SHP77 treated with DMSO at 0.1 percent for 48 hours (cell line): ENCODE measurements at regions not wholly inside any gene's neighbourhood (a gene's known extent, or its start where the extent isn't known, plus 50 kb on each side); places are given as distances from the start of the nearest gene placed in this dataset.

Experiments used
- DNase-seq: peaks from one replicate; lab custom pipeline; 2025; lab: John Stamatoyannopoulos, UW

DNA sequence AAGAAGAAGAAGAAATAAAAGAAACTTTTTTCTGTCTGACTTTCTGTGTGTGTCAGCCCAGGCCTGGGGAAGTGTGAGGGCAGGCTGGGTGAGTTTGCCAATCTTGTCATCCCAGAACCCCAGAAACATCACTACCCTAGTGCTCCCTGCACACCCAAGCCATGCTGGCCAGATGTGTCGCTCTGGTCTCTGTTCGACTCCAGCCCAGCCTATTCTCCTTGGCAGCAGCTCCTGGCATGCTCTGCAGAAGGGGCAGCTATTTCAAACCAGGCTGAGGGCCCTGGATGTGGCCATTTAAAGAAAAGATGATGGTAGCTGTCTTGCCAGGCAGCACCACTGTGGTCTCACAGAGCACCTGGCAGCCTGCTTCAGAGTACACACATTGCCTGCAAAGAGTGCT is 334.1 kb downstream of the RPS24 start:
- DNase-seq = no peak

DNA sequence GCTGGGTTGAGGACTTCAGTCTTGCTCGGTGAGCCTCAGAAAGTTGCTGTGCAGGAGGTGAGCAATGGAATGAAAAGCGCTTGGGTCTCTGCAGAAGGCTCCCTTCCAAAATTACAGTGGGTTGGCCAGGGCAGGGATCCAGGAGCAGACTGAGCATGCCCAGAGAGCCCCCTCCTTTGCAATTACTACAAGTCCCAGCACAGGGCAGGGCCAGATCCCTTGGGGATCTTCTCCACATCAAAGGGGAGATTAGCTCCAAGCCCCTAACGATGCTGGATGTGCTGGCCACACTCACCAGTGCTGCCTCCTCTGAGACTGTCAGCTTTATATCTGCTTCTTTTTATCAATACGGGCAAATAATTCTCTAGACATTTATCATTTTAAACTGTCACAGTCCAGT is 337.5 kb downstream of the RPS24 start:
- DNase-seq = no peak

- no peak for DNase-seq
Observed at GRCh38 chr10:78372806-78373205, 339.1 kb downstream of the RPS24 start.

GRCh38 chr10:78374331-78375028 is 340.8 kb downstream of the RPS24 start:
- no peak for DNase-seq

GRCh38 chr10:78375854-78376785 is 342.5 kb downstream of the RPS24 start:
- no peak for DNase-seq

DNA sequence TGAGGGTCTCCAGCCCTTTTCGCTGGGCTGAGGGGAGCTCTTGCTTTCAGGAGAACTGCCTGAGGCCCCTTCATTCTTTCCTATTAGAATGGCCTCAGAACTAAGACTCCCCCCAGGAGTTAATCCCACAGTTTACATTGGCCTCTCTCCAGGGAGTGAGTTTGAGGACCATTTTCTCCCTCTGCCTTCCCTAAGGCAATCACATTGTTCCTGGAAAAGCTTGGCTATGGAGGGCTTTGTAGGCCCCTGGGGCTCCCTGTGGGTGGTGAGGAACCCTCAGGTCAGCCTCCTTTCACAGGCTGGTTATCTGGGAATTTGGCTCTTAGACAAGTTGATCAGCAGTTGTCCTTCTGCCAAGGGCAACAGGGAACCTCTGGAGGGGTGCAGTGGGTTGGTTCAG is 343.7 kb downstream of the RPS24 start:
- DNase-seq = no peak

DNA sequence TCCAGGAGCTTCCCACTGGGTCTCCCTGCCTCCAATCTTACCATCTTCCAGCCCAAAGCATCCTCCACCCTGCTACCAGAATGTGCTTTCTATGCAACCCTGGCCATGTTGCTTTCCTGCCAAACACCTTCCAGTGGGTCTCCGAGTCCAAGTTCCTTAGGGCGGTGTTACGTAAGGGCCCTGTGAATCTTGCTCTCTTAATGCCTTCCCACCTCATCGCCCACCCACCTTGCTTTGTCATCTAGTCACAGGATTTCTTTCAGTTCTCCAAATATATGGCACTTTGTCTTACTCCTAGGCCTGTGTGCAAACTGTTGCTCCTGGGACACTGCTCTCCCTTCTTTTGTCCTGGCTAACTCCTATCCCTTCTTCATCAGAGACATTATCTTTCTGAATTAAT is 344.5 kb downstream of the RPS24 start:
- no peak for DNase-seq

- DNase-seq = no peak
Observed at GRCh38 chr10:78381107-78381506, 347.4 kb downstream of the RPS24 start.

GRCh38 chr10:78382047-78382446 is 348.4 kb downstream of the RPS24 start:
- DNase-seq = no peak

DNA sequence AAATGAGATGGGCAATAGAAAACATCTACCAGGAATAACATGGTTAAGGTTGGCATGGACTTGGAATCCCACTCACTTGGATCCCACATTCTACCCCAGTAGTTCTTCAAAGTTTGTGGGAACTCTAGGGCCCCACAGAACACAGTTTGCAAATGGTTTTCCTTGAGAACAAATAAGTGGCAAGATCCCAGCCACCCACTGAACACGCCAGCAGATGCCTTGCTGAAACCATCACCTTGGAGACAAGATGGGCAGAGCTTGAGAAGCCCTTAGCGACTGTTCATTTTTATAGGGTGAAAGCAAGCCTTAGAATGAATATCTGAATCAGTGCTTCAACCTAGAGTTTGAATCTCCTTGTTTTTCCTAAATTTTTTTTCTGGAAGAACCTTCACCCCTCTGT is 349.1 kb downstream of the RPS24 start:
- no peak for DNase-seq

DNA sequence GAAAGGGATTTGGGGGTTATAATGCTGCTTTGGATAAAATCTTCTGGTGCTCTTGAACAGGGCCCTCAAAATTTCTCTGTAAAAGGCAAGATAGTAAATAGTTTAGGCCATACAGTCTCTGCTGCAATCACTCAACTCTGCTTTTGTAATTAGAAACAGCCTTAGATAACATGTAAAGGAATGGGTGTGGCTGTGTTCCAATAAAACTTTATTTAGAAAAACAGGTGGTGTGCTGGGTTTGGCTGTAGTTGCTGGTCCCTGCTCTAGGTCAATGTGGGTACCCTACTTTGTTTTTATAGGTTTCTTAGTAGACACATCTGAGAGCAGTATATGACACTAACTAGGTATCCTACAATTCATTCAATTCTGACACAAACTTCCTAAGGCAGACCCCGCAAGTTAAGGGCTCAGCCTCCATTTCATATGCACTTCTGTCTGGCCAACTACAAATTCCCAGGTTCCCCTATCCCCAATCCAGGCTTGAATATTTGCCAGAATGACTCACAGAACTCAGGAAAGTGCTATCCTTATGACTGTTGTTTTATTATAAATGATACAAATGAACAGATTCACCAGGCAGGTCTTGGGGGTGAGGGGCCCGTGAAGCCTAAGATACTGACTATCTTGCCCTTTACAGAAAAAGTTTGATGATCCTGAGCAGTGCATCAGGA is 349.9 kb downstream of the RPS24 start:
- no peak for DNase-seq

GRCh38 chr10:78384049-78384431 is 350.4 kb downstream of the RPS24 start:
- DNase-seq = no peak

- no peak for DNase-seq
Observed at GRCh38 chr10:78385599-78385998, 351.9 kb downstream of the RPS24 start.

DNA sequence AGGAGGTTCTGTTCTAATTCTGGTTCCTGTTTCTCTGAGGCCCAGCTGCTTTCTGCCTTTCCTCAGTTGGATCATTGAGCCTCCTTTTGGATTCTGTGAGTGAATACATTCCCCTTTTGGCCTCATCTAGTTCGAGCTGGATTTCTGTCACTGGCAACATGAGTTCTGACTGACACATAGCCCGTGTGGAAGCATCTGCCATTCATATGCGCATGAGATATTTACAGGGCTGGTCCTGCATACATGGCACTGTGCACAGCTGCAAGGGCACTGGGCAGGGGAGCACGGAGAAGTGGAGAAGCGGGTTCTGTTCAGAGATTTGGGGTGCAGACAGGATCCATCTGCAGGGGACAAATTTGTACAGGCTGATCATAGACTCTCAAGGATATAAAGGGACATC is 352.8 kb downstream of the RPS24 start:
- DNase-seq = no peak

GRCh38 chr10:78388331-78389050 is 354.8 kb downstream of the RPS24 start:
- DNase-seq = no peak

- DNase-seq = no peak
Observed at GRCh38 chr10:78389419-78389818, 355.8 kb downstream of the RPS24 start.

- no peak for DNase-seq
Observed at GRCh38 chr10:78390051-78390450, 356.4 kb downstream of the RPS24 start.

DNA sequence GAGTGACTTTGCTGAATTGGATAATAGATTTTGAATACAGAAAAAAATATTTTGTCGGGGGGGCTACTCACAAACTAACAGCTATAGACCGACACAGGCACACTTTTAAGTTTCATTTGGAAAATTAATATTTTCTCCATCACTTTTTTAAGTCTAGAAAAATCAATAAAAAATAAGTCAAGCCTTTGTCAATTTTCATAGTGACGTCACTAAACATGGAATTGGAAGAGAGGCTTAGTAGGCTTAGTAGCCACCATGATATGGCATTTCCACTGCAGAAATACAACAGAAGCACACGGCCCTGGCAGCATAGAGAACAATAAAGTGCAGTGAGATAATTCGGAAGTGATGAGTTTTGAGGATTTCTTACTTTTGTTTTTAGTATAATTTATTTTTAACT is 357.2 kb downstream of the RPS24 start:
- no peak for DNase-seq

GRCh38 chr10:78391585-78391984 is 357.9 kb downstream of the RPS24 start:
- no peak for DNase-seq

GRCh38 chr10:78392197-78392596 is 358.5 kb downstream of the RPS24 start:
- no peak for DNase-seq

DNA sequence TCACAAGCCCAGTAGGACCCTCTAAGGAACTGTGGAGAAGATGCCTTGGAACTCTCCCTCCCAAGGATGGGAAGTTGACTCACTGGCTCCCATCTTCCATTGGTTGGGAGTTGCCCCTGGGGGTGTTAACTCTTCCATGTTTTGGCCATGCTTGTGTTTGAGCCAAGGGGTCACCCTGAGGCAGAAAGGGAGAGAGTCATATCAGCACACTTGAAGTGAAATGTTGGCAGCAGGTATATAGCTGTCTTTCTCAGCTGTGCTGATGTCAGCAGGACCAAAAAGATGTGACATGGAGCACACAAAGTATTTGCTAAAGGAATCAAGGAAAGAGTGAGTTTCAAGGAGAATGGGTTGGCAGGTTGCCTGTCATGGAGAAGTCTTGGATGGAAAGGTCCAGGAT is 359.4 kb downstream of the RPS24 start:
- no peak for DNase-seq

- no peak for DNase-seq
Observed at GRCh38 chr10:78394047-78394446, 360.4 kb downstream of the RPS24 start.
